ENCODE measurements at regions not wholly inside any gene's neighbourhood (a gene's known extent, or its start where the extent isn't known, plus 50 kb on each side); places are given as distances from the start of the nearest gene placed in this dataset.
A peak's percentile ranks its signal among the peaks of the same experiment; 100 is the strongest.
"Not testable (repeated sequence)": the region's sequence is repeated elsewhere in the genome, so short reads cannot be mapped to it uniquely, and the experiment has no call there.

GRCh38 chr3:153221748-153222162 lies 59.7 kb downstream of the RAP2B start:
- H3K4me1 Mint-ChIP-seq: peaks cover 43% of the 10 kb centered on the region
- peak overlapping the region; percentile 78 for H3K27ac Mint-ChIP-seq
- peak; percentile 100 for ATAC-seq
- H3K9me3 Mint-ChIP-seq: peaks cover 4% of the 10 kb centered on the region
- H3K36me3 Mint-ChIP-seq: no peaks in the 10 kb centered on the region
- peak; percentile 37 to 76 for DNase-seq (ENCODE audit: low spot score in 2 of 2)
- H3K4me3 Mint-ChIP-seq: peak overlapping the region; percentile 65

GRCh38 chr3:153226877-153227276 lies 64.9 kb downstream of the RAP2B start:
- not testable (repeated sequence) for DNase-seq (ENCODE audit: low spot score in 2 of 2); H3K27ac Mint-ChIP-seq; ATAC-seq; H3K9me3 Mint-ChIP-seq; H3K4me3 Mint-ChIP-seq; H3K36me3 Mint-ChIP-seq
- H3K4me1 Mint-ChIP-seq: peaks cover 24% of the 10 kb centered on the region

DNA sequence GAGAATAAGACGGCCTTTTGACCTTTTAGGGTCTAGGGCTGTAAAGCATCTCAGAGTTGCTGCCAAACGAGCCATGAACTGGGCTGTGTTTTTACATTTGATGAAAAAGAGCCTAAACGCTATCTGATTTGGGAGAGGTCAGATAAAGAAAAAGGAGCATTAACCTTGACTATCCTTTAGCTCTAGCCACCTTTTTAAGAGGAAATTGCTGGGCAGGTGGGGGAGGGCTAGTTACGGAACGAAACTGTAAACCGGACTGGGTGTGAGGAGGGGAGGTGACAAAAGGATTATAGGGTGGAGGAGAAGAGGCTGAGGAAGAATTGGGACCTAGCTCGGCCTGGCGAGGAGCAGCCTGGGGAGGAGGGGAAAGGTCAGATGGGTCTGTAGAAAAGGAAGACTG lies 68.4 kb downstream of the RAP2B start:
- not testable (repeated sequence) for H3K4me3 Mint-ChIP-seq; H3K9me3 Mint-ChIP-seq; H3K36me3 Mint-ChIP-seq; ATAC-seq; DNase-seq (ENCODE audit: low spot score in 2 of 2)
- Mint-ChIP-seq H3K27ac (peak overlapping the region; percentile 46), H3K4me1 (peaks cover 26% of the 10 kb centered on the region)

DNA sequence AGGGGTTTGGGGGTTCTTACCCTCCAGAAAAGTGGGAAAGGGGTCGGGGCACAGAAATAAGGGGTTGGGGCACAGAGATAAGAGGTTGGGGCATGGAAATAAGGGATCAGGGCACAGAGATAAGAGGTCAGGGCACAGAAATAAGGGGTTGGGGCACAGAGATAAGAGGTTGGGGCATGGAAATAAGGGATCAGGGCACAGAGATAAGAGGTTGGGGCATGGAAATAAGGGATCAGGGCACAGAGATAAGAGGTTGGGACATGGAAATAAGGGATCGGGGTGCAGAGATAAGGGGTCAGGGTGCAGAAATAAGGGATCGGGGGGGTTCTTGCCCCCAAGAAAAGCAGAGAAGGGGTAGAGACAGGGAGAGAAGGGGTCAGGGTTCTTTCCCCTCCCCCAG lies 69.2 kb downstream of the RAP2B start:
- not testable (repeated sequence) for ATAC-seq; H3K9me3 Mint-ChIP-seq; H3K36me3 Mint-ChIP-seq; DNase-seq (ENCODE audit: low spot score in 2 of 2); H3K4me3 Mint-ChIP-seq
- Mint-ChIP-seq H3K4me1 (peaks cover 26% of the 10 kb centered on the region), H3K27ac (peak overlapping the region; percentile 46)

DNA sequence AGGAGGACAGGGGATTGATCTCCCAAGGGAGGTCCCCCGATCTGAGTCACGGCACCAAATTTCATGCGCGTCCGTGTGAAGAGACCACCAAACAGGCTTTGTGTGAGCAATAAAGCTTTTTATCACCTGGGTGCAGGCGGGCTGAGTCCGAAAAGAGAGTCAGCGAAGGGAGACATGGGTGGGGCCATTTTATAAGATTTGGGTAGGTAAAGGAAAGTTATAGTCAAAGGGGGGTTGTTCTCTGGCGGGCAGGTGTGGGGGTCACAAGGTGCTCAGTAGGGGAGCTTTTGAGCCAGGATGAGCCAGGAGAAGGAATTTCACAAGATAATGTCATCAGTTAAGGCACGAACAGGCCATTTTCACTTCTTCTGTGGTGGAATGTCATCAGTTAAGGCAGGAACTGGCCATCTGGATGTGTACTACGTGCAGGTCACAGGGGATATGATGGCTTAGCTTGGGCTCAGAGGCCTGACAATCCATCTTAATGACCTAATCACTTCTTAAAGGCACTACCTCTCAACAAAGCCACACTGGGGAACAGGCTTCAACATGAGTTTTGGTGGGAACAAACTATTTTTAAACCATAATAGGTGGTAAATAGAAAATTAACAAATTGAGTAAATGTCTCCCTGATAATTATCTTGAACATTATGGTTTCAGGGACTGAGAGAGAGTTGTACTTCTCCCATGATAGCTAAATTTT lies 70.2 kb downstream of the RAP2B start:
- not testable (repeated sequence) for DNase-seq (ENCODE audit: low spot score in 2 of 2); H3K27ac Mint-ChIP-seq; H3K4me3 Mint-ChIP-seq; H3K36me3 Mint-ChIP-seq; H3K9me3 Mint-ChIP-seq; ATAC-seq
- H3K4me1 Mint-ChIP-seq: peaks cover 26% of the 10 kb centered on the region

GRCh38 chr3:153232851-153233271 lies 70.8 kb downstream of the RAP2B start:
- Mint-ChIP-seq H3K36me3 (no peaks in the 10 kb centered on the region), H3K27ac (no peak overlapping the region), H3K4me1 (peaks cover 26% of the 10 kb centered on the region), H3K9me3 (no peaks in the 10 kb centered on the region), H3K4me3 (no peak overlapping the region)
- no peak for DNase-seq (ENCODE audit: low spot score in 2 of 2)
- ATAC-seq: no peak

DNA sequence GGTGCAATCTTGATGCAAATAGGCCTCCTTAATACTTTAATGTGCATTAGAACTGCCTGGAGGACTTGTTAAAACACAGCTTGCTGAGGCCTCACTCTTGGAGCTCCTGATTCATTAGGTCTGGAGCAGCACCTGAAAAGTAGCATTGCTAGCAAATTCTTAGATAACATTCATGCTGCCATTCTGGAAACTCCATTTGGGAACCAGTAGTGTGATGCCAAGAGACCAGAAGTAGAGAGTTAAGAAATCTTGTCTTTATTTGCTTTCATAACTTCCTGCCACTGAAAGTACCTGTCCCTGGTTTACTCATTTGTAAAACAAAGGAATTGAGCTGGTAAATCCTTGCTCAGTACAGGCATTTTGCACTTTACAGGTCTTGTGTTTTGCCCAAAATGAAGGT lies 72.0 kb downstream of the RAP2B start:
- ATAC-seq (no peak), DNase-seq (ENCODE audit: low spot score in 2 of 2) (no peak)
- Mint-ChIP-seq H3K27ac (no peak overlapping the region), H3K9me3 (no peaks in the 10 kb centered on the region), H3K4me3 (no peak overlapping the region), H3K36me3 (no peaks in the 10 kb centered on the region), H3K4me1 (peaks cover 26% of the 10 kb centered on the region)

DNA sequence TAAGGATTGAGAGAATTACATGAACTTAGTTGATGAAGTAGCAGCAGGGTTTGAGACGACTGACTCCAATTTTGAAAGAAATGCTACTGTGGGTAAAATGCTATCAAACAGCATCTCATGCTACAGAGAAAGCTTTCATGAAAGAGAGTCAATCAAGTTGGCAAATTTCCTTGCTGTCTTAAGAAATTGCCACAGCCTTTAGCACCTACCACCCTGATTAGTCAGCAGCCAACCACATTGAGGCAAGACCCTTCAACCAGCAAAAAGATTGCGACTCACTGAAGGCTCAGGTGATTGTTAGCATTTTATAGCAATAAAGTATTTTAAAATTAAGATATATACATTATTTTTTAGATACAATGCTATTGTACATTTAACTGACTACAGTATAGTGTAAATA lies 80.9 kb downstream of the RAP2B start:
- Mint-ChIP-seq H3K4me1 (peaks cover 36% of the 10 kb centered on the region), H3K9me3 (peaks cover 5% of the 10 kb centered on the region), H3K36me3 (no peaks in the 10 kb centered on the region), H3K27ac (peak overlapping the region; percentile 33), H3K4me3 (no peak overlapping the region)
- peak; percentile 73 for ATAC-seq
- DNase-seq (ENCODE audit: low spot score in 2 of 2): no peak

DNA sequence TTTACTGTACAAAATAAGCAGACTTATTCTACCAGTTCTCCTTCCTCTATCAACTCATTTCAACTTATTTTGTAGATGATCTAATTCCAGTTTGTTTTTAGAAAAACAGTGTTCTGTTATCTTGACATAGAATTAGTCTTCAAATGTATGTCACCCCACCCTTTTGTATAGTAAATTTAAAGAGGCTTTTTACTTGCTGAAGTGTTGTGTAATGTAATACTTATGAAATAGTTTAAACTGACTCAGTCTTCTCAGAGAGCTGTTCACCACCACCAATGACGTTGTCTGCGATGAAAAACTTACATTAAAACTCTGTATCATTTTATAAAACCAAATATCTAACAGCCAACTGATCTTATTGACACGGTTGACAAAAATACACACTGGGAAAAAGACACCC lies 82.9 kb downstream of the RAP2B start:
- no peak overlapping the region for H3K4me3 Mint-ChIP-seq
- DNase-seq (ENCODE audit: low spot score in 2 of 2) (no peak), ATAC-seq (no peak)
- no peak overlapping the region for H3K27ac Mint-ChIP-seq
- peaks cover 5% of the 10 kb centered on the region for H3K9me3 Mint-ChIP-seq
- peaks cover 50% of the 10 kb centered on the region for H3K4me1 Mint-ChIP-seq
- H3K36me3 Mint-ChIP-seq: no peaks in the 10 kb centered on the region

DNA sequence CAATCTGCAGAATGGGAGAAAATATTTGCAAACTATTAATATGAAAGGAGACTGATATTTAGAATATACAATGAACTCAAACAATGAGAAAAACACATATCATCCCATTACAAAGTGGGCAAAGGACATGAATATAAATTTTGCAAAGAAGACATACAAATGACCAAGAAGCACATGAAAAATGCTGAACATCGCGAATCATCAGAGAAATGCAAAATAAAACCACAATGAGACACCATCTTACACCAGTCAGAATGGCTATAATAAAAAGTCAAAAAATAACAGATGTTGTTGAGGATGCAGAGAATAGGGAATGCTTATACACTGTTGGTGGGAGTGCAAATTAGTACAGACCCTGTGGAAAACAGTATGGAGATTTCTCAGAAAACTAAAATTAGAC lies 83.6 kb downstream of the RAP2B start:
- no peaks in the 10 kb centered on the region for H3K36me3 Mint-ChIP-seq
- H3K4me1 Mint-ChIP-seq: peaks cover 50% of the 10 kb centered on the region
- H3K9me3 Mint-ChIP-seq: peaks cover 5% of the 10 kb centered on the region
- no peak overlapping the region for H3K27ac Mint-ChIP-seq
- no peak for ATAC-seq
- no peak for DNase-seq (ENCODE audit: low spot score in 2 of 2)
- no peak overlapping the region for H3K4me3 Mint-ChIP-seq

DNA sequence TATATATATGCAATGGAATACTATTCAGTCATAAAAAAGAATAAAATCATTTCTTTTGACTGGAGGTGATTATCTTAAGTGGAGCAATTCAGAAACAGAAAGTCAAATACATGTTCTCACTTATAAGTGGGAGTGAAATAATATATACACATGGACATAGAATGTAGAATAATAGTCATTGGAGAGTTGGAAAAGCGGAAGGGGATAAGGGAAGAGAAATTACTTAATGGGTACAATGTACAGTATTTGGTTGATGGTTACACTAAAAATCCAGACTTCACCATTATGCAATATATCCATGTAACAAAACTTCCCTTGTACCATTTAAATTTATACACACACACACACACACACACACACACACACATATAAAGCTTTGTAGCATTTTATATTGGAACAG lies 84.3 kb downstream of the RAP2B start:
- peaks cover 5% of the 10 kb centered on the region for H3K9me3 Mint-ChIP-seq
- no peak overlapping the region for H3K27ac Mint-ChIP-seq
- ATAC-seq (no peak), DNase-seq (ENCODE audit: low spot score in 2 of 2) (no peak)
- H3K36me3 Mint-ChIP-seq: no peaks in the 10 kb centered on the region
- peaks cover 50% of the 10 kb centered on the region for H3K4me1 Mint-ChIP-seq
- H3K4me3 Mint-ChIP-seq: no peak overlapping the region

- Mint-ChIP-seq H3K36me3 (no peaks in the 10 kb centered on the region), H3K9me3 (peaks cover 8% of the 10 kb centered on the region), H3K4me3 (no peak overlapping the region), H3K27ac (no peak overlapping the region), H3K4me1 (peaks cover 48% of the 10 kb centered on the region)
- DNase-seq (ENCODE audit: low spot score in 2 of 2): no peak
- no peak for ATAC-seq
These were observed 84.8 kb downstream of the RAP2B start for GRCh38 chr3:153246806-153247205.

DNA sequence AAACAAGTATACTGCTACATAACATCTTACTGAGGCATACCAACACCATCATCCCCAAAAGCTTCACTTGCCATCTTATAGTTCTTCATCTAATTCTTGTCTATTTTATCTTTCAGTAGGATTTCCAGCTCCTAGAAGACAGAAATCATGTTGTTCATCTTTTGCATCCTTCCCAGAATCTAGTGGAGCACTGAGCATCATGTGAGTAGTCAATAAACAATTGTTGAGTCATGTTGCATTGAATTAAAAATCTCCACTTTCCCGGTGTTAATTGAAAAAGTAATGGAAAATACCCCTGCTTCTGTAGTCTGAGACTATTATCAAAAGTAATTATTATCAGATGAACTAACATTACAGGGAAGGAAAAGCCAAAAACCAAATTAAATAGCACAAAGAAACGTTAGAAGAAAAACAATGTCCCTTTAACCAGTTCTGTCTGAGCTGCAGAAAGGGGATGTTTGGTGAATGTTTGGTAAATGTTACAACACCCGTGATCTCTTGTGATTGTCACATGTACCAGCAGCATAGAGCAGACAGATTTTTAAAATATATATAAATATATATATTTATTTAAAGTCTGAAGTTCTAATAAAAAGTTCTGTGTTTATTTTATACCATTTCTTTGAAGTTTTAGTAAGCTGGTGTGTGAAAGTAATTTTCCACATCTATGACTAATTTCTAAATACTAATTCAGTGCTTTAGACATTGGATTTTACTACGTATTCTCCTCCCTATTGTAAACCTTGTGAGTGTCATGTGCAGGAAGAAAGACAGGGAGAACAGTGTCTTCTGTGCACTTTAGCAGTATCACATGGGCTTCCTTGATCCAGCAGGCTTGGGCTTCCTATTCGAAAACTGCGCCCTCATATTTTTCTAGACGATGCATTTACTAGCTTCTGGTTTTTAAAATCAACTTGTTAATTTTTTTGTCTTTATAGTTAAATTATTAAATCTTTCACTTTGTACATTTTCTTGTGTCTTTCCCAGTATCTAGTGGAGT lies 85.6 kb downstream of the RAP2B start:
- no peaks in the 10 kb centered on the region for H3K36me3 Mint-ChIP-seq
- no peak overlapping the region for H3K4me3 Mint-ChIP-seq
- H3K4me1 Mint-ChIP-seq: peaks cover 40% of the 10 kb centered on the region
- H3K27ac Mint-ChIP-seq: no peak overlapping the region
- DNase-seq (ENCODE audit: low spot score in 2 of 2): no peak
- H3K9me3 Mint-ChIP-seq: peaks cover 8% of the 10 kb centered on the region
- no peak for ATAC-seq

- not testable (repeated sequence) for H3K4me3 Mint-ChIP-seq; H3K36me3 Mint-ChIP-seq; H3K9me3 Mint-ChIP-seq; H3K27ac Mint-ChIP-seq; ATAC-seq; DNase-seq (ENCODE audit: low spot score in 2 of 2)
- H3K4me1 Mint-ChIP-seq: peaks cover 38% of the 10 kb centered on the region
These were observed 86.8 kb downstream of the RAP2B start for GRCh38 chr3:153248835-153249234.

DNA sequence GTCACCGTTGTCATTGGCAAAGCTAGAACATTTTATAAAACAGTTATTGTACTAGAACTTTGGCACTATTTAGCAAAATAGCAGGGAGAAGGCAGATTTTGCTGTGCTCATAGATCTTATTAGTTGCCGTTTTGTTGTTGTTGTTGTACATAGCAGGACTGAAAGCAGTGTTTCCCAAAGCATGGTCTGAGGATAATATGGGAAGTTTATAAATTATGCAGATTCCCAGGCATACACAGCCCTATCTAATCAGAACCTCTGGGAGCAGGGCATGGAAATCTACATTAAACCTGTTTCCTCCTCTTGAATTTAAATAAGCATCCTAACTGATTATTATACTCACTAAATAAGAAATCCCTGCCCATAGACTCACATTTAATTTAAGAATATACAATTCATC lies 87.9 kb downstream of the RAP2B start:
- no peak overlapping the region for H3K4me3 Mint-ChIP-seq
- no peaks in the 10 kb centered on the region for H3K36me3 Mint-ChIP-seq

DNA sequence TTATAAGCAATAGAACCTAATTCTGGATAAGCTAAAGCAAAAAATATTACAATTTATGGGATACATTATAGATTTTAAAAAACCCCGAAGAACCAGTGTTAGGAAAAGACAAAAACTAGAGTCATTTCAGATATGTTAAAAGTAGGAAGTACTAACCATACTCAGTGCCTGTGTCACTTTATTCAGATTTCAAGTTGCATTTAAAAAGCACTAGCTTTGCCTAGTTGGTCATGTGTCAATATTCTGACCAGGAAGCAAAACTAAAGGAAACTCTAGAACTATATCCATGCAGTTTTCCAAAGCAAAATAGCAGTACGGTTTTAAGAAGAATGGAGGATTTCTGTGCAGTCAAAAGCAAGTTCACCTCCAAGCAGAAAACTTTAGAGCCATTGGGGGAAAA lies 88.4 kb downstream of the RAP2B start:
- Mint-ChIP-seq H3K9me3 (peaks cover 6% of the 10 kb centered on the region), H3K27ac (no peak overlapping the region)

More for the DNA sequence above, 87.9 kb downstream of the RAP2B start:
- Mint-ChIP-seq H3K27ac (no peak overlapping the region), H3K9me3 (peaks cover 8% of the 10 kb centered on the region), H3K4me1 (peaks cover 31% of the 10 kb centered on the region)
- ATAC-seq: no peak
- no peak for DNase-seq (ENCODE audit: low spot score in 2 of 2)

More for the DNA sequence above, 88.4 kb downstream of the RAP2B start:
- DNase-seq (ENCODE audit: low spot score in 2 of 2) (no peak), ATAC-seq (no peak)
- H3K4me3 Mint-ChIP-seq: no peak overlapping the region
- no peaks in the 10 kb centered on the region for H3K36me3 Mint-ChIP-seq
- peaks cover 27% of the 10 kb centered on the region for H3K4me1 Mint-ChIP-seq
